ENCODE measurements at regions not wholly inside any gene's neighbourhood (a gene's known extent, or its start where the extent isn't known, plus 50 kb on each side); places are given as distances from the start of the nearest gene placed in this dataset.
"Not testable (repeated sequence)": the region's sequence is repeated elsewhere in the genome, so short reads cannot be mapped to it uniquely, and the experiment has no call there.

DNA sequence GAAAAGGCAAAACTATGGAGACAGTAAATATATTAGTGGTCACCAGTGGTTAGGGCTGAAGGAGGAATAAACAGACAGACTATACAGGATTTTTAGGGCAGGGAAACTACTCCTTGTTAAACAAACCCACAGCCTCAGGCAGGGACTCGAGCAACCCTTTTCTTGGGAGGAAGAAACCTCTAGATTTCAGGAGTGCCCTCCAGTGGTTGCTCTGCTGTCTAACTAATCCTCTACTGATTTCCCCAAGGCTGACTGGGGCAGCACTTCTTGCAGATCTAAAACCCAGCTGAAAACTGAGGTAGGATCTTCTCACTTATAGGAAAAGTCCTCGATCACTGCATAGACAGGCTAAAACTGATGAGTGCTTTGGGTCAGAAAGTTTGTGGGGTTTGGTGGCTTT is 176.8 kb downstream of the ISOC1 start:
- peak; percentile 78 for ATAC-seq
- TF ChIP-seq, protein P1, sequence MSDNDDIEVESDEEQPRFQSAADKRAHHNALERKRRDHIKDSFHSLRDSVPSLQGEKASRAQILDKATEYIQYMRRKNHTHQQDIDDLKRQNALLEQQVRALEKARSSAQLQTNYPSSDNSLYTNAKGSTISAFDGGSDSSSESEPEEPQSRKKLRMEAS (IDR thresholded peaks at IDR 0.05), result no peak
- TF ChIP-seq, protein P2, sequence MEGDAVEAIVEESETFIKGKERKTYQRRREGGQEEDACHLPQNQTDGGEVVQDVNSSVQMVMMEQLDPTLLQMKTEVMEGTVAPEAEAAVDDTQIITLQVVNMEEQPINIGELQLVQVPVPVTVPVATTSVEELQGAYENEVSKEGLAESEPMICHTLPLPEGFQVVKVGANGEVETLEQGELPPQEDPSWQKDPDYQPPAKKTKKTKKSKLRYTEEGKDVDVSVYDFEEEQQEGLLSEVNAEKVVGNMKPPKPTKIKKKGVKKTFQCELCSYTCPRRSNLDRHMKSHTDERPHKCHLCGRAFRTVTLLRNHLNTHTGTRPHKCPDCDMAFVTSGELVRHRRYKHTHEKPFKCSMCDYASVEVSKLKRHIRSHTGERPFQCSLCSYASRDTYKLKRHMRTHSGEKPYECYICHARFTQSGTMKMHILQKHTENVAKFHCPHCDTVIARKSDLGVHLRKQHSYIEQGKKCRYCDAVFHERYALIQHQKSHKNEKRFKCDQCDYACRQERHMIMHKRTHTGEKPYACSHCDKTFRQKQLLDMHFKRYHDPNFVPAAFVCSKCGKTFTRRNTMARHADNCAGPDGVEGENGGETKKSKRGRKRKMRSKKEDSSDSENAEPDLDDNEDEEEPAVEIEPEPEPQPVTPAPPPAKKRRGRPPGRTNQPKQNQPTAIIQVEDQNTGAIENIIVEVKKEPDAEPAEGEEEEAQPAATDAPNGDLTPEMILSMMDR (IDR thresholded peaks at IDR 0.05 in 2 of 3, conservative IDR thresholded peaks at IDR 0.05 in 1 of 3; ENCODE audit: borderline replicate concordance in 1 of 3, insufficient read depth in 1 of 3, low read depth in 2 of 3, low read length in 2 of 3), result peak; percentile 25 to 43 (median 38); a peak in 5 of 6 replicates
- peak; percentile 41; the same call in 1 of the 2 replicates for TF ChIP-seq RAD21 (IDR thresholded peaks at IDR 0.05; ENCODE audit: low read depth)
- Histone ChIP-seq H3K79me2 (ENCODE audit: insufficient read depth, low read length) (no peaks in the 10 kb centered on the region), H3K9me2 (ENCODE audit: insufficient read depth) (no peaks in the 10 kb centered on the region), H3K4me3 (replicated peaks in 1 of 2; ENCODE audit: low read depth in 1 of 2, low read length in 2 of 2) (no peak overlapping the region), H3K9me3 (ENCODE audit: control insufficient read depth in 1 of 2, insufficient read depth in 1 of 2, low read depth in 1 of 2, low read length in 2 of 2) (no peaks in the 10 kb centered on the region), H4K20me1 (ENCODE audit: insufficient read depth) (no peaks in the 10 kb centered on the region), H3K4me1 (ENCODE audit: control insufficient read depth in 1 of 2, insufficient read depth in 2 of 2, low read length in 2 of 2) (no peaks in the 10 kb centered on the region), H3K36me3 (ENCODE audit: control insufficient read depth in 1 of 2, insufficient read depth in 2 of 2, low read length in 2 of 2) (no peaks in the 10 kb centered on the region), H2AFZ (ENCODE audit: low read depth, low read length, poor library complexity, severe bottlenecking) (no peak overlapping the region), H3K27ac (ENCODE audit: low read depth, low read length) (no peak overlapping the region), H3K27me3 (ENCODE audit: insufficient read depth, low read length) (no peaks in the 10 kb centered on the region), H3K4me2 (ENCODE audit: low read length) (no peak overlapping the region), H3K9ac (ENCODE audit: low read length) (no peak overlapping the region)
- intact Hi-C loops (cut with micrococcal nuclease), result loop anchor here (2.0 kb wide), 1 partner anchor 367 kb away; no protein-coding TSS in a partner anchor
- POLR2A ChIA-PET, result no interaction called here
- BruUV-seq (replicated peaks), result no TSS peak
- RAD21 ChIA-PET (ENCODE audit: low non-redundant PET in 1 of 2, low total read pairs in 2 of 2, uncharacterized antibody in 2 of 2, unreplicated experiment in 2 of 2), result no interaction called here
- CTCF ChIA-PET, result interaction anchor here (1.9 kb wide), 1 partner anchor 365 kb away, joined by 6 read pairs; no protein-coding TSS in a partner anchor
- peak; percentile 19 for DNase-seq (ENCODE audit: low read depth, low spot score)

DNA sequence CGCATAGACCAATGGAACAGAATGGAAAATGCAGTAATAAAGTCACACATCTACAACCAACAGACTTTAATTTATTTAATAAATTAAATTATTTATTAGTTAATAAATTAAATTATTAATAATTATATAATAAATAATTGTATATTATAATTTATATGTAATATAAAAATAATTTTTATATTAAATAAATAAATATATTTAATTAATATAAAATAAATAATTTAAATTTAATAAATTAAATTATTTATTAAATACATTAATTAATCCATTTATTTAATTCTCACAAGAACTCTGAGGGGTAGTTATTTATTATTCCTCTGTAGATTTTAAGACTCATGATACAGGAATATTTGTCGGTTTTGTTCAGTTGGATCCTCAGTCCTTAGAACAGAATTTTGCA is 176.1 kb upstream of the ADAMTS19 start:
- H3K9me2 ChIP-seq (ENCODE audit: insufficient read depth), result no peaks in the 10 kb centered on the region
- CTCF ChIA-PET, result no interaction called here
- RAD21 ChIA-PET (ENCODE audit: low non-redundant PET in 1 of 2, low total read pairs in 2 of 2, uncharacterized antibody in 2 of 2, unreplicated experiment in 2 of 2), result no interaction called here
- POLR2A ChIA-PET, result no interaction called here
- BruUV-seq (replicated peaks), result no TSS peak
- H3K27ac ChIP-seq (ENCODE audit: low read depth, low read length), result no peak overlapping the region
- H3K4me1 ChIP-seq (ENCODE audit: control insufficient read depth in 1 of 2, insufficient read depth in 2 of 2, low read length in 2 of 2), result no peaks in the 10 kb centered on the region
- no peaks in the 10 kb centered on the region for H3K27me3 ChIP-seq (ENCODE audit: insufficient read depth, low read length)
- H3K79me2 ChIP-seq (ENCODE audit: insufficient read depth, low read length), result no peaks in the 10 kb centered on the region
- H3K4me2 ChIP-seq (ENCODE audit: low read length), result no peak overlapping the region
- H2AFZ ChIP-seq (ENCODE audit: low read depth, low read length, poor library complexity, severe bottlenecking), result no peak overlapping the region
- no peak for DNase-seq (ENCODE audit: low read depth, low spot score)
- no peak overlapping the region for H3K9ac ChIP-seq (ENCODE audit: low read length)
- no peaks in the 10 kb centered on the region for H4K20me1 ChIP-seq (ENCODE audit: insufficient read depth)
- TF ChIP-seq SRF (IDR thresholded peaks at IDR 0.05; ENCODE audit: low read depth) (no peak), RAD21 (IDR thresholded peaks at IDR 0.05; ENCODE audit: low read depth) (no peak), CEBPB (IDR thresholded peaks at IDR 0.05; ENCODE audit: low read depth) (no peak), SIN3A (IDR thresholded peaks at IDR 0.05; ENCODE audit: low read depth) (no peak), POLR2A (IDR thresholded peaks at IDR 0.05; ENCODE audit: borderline replicate concordance, extremely low read depth, insufficient read depth, insufficient read length) (no peak)
- H3K9me3 ChIP-seq (ENCODE audit: control insufficient read depth in 1 of 2, insufficient read depth in 1 of 2, low read depth in 1 of 2, low read length in 2 of 2), result no peaks in the 10 kb centered on the region
- intact Hi-C loops (cut with micrococcal nuclease), result no loop called here
- no peak for ATAC-seq
- no peak overlapping the region for H3K4me3 ChIP-seq (replicated peaks in 1 of 2; ENCODE audit: low read depth in 1 of 2, low read length in 2 of 2)
- H3K36me3 ChIP-seq (ENCODE audit: control insufficient read depth in 1 of 2, insufficient read depth in 2 of 2, low read length in 2 of 2), result no peaks in the 10 kb centered on the region

DNA sequence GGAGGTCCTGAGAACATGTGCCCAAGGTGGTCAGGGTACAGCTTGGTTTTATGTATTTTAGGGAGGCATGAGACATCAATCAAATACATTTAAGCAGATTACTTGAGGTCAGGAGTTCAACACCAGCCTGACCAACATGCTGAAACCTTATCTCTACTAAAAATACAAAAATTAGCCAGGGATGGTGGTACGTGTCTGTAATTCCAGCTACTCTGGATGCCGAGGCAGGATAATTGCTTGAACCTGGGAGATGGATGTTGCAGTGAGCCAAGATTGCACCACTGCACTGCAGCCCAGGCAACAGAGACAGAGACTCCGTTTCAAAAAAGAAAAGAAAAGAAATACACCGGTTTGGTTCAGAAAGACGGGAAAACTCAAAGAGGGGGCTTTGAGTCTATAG is 165.9 kb upstream of the ADAMTS19 start:
- H3K4me3 ChIP-seq (replicated peaks in 1 of 2; ENCODE audit: low read depth in 1 of 2, low read length in 2 of 2); CTCF ChIA-PET; H3K27me3 ChIP-seq (ENCODE audit: insufficient read depth, low read length); POLR2A ChIA-PET; H3K36me3 ChIP-seq (ENCODE audit: control insufficient read depth in 1 of 2, insufficient read depth in 2 of 2, low read length in 2 of 2); H3K4me1 ChIP-seq (ENCODE audit: control insufficient read depth in 1 of 2, insufficient read depth in 2 of 2, low read length in 2 of 2); H3K4me2 ChIP-seq (ENCODE audit: low read length); RAD21 ChIA-PET (ENCODE audit: low non-redundant PET in 1 of 2, low total read pairs in 2 of 2, uncharacterized antibody in 2 of 2, unreplicated experiment in 2 of 2); ATAC-seq; H2AFZ ChIP-seq (ENCODE audit: low read depth, low read length, poor library complexity, severe bottlenecking); H3K79me2 ChIP-seq (ENCODE audit: insufficient read depth, low read length); DNase-seq (ENCODE audit: low read depth, low spot score); H3K9me3 ChIP-seq (ENCODE audit: control insufficient read depth in 1 of 2, insufficient read depth in 1 of 2, low read depth in 1 of 2, low read length in 2 of 2); intact Hi-C loops (cut with micrococcal nuclease); H3K9me2 ChIP-seq (ENCODE audit: insufficient read depth); H3K27ac ChIP-seq (ENCODE audit: low read depth, low read length); BruUV-seq (replicated peaks); H4K20me1 ChIP-seq (ENCODE audit: insufficient read depth); H3K9ac ChIP-seq (ENCODE audit: low read length): not testable (repeated sequence)
